ENCODE measurements at regions not wholly inside any gene's neighbourhood (a gene's known extent, or its start where the extent isn't known, plus 50 kb on each side); places are given as distances from the start of the nearest gene placed in this dataset.

DNA sequence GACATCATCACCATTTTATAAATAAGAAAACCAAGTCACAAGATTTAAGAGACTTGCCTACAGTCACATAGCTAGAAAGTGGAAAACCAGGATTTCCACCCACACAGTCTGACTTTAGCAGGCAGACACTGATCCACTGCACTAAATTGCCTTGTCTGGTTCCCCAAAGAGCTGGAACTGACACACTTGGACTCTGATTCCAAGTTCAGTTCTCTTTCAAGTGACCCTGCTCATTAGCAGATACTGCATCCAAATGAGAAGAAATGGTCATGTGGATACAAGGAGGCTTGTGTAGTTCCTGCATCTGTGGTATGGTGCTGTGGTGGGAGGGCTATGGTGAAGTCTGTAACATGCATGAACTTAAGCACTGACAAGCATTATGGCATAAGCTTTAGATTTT lies 180.1 kb upstream of the MKLN1 start:
- no peak for TF ChIP-seq EZH2 (IDR thresholded peaks at IDR 0.05; ENCODE audit: borderline replicate concordance, insufficient read depth, low read depth, low read length, poor library complexity, severe bottlenecking)
- TF ChIP-seq, protein P1, sequence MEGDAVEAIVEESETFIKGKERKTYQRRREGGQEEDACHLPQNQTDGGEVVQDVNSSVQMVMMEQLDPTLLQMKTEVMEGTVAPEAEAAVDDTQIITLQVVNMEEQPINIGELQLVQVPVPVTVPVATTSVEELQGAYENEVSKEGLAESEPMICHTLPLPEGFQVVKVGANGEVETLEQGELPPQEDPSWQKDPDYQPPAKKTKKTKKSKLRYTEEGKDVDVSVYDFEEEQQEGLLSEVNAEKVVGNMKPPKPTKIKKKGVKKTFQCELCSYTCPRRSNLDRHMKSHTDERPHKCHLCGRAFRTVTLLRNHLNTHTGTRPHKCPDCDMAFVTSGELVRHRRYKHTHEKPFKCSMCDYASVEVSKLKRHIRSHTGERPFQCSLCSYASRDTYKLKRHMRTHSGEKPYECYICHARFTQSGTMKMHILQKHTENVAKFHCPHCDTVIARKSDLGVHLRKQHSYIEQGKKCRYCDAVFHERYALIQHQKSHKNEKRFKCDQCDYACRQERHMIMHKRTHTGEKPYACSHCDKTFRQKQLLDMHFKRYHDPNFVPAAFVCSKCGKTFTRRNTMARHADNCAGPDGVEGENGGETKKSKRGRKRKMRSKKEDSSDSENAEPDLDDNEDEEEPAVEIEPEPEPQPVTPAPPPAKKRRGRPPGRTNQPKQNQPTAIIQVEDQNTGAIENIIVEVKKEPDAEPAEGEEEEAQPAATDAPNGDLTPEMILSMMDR (IDR thresholded peaks at IDR 0.05): no peak

Data from B cell (primary cell).